Ovary (tissue), 3 donors: ENCODE measurements at regions not wholly inside any gene's neighbourhood (a gene's known extent, or its start where the extent isn't known, plus 50 kb on each side); places are given as distances from the start of the nearest gene placed in this dataset.

Experiments used
- CTCF ChIP-seq, 3 donors: fragments of 450-650 bp in 2 of 3; fragments of 200-600 bp in 1 of 3; IDR thresholded peaks; one replicate each; pipeline versions ENCODE4 v1.5.1 to v1.8.0; 2016 to 2022; ENCODE audit warnings: antibody characterized with exemption in 3 of 3, mild to moderate bottlenecking in 1 of 3
- EP300 ChIP-seq: sonication (generic); formaldehyde crosslinking; IDR thresholded peaks from one replicate; pipeline ENCODE4 v1.6.1; 2017; ENCODE audit warnings: antibody characterized with exemption
- donor health status: DM: no; HTN: no; CAD: no.

- TF ChIP-seq EP300 (no peak), CTCF (IDR thresholded peaks at IDR 0.05) (no peak)
Observed at GRCh38 chr2:239884875-239885274, 140.3 kb downstream of the NDUFA10 start.
